Midbrain (tissue), 1 donor: ENCODE measurements at regions not wholly inside any gene's neighbourhood (a gene's known extent, or its start where the extent isn't known, plus 50 kb on each side); places are given as distances from the start of the nearest gene placed in this dataset.

Experiments
- DNase-seq: peaks from one replicate; lab custom pipeline; 2025; lab: John Stamatoyannopoulos, UW

GRCh38 chr11:115036406-115037180 is 358.3 kb downstream of the NXPE2 start:
- no peak for DNase-seq

DNA sequence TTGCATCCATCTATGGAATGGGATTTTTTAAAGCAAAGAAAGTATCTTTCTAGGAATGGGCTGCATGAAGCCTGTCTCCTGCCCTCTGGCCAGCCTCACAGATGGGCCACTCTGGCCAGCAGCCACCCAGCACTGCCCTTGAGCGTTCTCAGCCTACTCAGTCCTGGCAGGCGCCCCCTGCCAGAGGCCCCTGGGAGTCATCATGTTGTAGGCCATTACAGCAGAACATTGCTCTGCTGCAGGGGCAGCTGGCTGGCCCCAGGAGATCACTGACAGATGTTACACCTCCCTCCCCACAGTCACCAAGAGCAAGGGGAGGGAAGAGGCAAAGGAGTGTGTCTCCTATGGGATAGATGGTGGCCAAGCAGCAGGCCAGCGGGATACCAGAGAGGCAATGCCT is 363.7 kb downstream of the NXPE2 start:
- DNase-seq = no peak

- DNase-seq = no peak
Measured at GRCh38 chr11:115047631-115048030, 369.3 kb downstream of the NXPE2 start.

DNA sequence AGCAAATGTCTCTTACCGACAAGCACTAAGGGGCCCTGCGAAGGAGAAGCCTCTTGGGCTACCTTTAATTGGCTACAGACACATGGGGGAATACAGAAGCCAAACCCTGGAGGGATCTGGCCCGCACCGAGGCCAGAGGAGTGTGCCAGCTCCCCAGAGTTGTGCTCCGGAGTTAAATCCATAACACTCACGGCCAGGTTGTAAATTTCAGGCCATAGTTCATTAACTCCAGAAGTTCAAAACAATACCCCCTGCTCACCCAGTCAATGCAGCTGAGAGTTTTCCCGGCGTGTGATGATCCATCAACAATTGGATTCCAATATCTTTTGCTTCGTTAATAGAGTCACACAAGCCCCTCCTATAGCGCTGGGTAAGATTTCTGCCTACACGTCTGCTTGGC is 371.5 kb downstream of the NXPE2 start:
- DNase-seq = no peak

DNA sequence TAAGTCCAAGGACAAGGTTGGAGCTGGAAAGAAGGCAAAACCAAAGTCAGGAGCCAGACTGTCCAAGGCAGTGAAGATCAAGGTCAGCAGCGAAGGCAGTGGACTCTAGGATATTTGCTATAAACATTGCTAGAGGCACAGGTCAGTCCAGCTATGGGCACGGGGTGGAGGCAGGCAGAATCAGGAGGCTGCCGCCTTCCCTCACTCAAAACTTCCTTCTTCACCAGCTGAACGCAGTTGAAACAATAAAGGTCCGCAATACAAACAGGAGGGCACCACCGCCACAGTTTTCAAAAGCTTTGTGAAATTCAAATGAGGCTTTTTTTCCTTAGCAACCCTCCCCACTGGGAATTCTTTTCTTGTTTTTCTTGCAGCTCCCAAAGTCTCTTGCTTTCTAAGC is 372.4 kb downstream of the NXPE2 start:
- DNase-seq = no peak

DNA sequence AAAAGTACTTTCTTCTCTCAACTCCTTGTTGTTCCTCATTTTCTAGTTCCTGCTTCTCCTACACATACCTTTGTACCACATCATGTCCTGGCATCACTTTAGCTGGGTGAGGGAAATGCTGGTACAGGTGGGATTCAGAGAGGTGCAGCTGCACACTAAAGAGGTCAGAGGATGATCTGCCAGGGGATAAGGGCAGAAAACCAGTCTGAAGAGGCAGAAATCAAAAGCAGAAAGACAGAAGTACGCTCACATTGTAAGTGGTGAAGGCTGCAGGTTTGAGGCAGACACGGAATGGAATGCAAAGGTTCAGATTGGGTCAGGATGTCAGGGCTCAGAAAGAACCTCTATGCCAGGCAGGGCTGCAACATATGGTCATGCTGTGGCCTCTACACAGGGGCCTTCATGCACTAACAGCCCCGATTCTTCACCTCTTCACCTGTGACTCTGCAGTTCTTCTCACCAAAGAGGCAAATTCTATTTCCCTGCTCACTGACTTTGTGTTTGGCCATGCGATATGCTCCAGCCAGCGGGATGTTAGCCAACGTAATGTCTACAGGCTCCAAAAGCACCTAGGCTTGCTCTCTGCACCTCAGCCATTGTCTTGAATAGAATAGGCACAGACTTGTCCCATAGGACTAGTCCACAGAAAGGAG is 373.7 kb downstream of the NXPE2 start:
- no peak for DNase-seq

GRCh38 chr11:115052601-115053000 is 374.3 kb downstream of the NXPE2 start:
- no peak for DNase-seq

DNA sequence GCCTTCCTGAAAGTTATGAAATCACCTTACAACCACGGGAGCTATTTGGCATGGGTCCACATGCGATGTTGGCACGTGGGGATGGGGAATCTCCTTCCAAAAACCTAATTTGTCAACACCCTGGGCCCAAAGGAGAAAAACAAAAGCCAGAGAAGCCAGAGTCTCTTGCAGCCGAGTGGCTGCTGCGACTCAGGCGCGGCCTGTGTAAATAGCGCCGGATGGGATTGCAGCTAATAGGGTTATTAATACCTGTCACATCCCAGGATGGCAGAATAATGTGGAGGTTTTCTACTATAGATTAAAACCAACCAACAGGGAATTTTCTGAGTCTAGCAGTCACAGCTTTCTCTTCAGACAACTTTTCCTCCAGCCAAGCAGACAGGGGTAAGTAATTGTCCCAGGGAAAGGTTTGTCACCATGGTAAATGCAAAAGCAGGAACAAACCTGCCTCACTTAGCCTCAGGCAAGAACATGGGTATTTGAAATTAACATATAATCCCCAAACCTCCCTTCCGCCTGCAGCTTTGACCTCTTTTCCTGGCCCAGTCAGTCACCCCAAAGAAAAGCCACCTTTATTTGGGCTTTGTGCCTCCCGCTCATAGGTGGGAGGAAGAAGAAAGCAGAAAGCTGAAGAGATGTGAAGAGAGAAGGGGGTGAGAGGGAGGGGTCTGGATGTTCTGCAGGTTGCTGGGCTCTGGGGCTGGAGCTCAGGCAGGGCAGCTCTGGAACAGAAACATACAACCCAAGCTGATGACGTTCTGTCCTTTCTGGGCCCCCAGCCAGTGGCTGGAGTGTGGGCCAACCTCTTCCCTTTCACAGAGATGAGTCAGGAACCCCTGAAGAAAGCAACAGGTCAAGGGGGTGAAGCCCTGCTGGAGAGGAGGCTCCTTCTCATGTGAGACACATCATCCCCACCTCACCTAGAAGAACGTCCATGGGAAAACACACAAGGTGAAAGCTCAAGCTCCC is 376.5 kb downstream of the NXPE2 start:
- no peak for DNase-seq

- DNase-seq = no peak
Measured at GRCh38 chr11:115056514-115056913, 378.2 kb downstream of the NXPE2 start.

DNA sequence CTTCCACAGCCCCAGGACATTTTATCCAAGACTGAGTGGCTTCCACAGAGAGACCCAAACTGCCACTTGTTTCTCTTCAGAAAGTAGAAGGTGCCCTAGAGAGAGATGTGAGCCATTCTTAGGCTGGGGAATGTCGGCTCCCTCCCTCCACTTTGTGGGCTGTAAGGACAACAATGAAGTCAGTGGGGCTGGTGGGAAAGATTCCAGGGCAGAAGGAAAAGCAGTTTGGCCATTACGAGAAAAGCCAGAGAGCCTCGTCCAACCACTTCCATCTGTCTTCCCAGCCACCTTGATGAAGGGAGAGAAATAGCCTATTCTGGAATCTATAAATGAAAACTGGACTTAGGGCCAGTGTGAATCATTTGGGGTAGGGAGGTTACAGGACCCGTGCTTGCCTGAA is 382.5 kb downstream of the NXPE2 start:
- no peak for DNase-seq

DNA sequence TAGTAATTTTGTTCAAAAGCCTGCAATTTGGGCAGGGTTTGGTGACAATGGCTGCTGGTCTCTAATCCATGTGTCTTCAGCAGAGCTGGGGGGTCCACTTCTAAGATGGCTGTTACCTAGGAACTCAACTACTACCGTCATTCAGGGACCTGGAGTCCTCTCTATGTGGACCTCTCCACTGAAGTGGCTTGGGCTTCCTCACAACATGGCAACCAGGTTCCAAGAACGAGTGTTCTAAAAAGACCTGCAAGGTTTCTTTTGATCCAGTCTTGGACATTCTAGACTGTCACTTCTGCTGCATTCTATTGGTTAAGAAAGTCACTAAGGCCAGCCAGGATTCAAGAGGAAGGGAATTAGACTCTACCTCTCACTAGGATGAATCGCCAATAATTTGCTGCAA is 387.0 kb downstream of the NXPE2 start:
- no peak for DNase-seq

DNA sequence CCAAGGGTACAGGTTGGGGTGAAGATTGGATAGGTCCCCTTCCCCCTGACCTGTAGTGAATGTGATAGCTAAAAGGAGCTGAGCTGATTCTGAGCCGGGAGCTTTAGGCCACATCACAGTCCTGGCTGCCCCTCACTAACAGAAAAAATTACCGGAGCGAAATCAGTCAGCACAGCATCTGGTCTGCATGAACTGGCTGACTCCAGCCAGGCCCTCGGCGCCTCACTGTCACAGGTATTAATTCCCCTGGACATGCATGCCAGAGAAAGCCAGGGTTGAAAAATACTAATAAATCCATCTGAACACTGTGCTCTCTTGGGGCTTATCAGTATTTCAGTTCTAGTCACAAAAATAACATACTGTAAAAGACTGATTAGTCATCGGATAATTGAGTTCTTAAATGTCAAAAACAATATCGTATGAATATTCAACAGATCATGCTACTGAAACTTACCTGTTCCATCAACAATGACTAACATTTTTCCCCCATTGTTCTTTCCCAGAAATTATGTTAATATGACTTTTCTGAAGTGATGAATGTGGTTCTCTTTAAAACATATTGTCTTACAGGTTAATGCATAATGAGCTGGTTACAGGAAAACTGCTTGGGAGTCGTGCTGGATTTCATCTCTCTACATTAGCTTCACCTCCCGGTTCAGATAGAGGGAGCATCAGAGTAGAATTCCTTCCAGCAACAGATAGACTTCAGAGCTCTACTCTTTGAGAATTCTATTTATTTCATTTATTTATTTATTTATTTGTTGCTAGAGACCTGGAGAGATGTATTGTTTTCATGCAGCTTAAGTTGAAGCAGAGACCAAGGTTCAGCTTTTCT is 387.7 kb downstream of the NXPE2 start:
- no peak for DNase-seq

- no peak for DNase-seq
Measured at GRCh38 chr11:115067471-115067870, 389.1 kb downstream of the NXPE2 start.

- DNase-seq = no peak
Measured at GRCh38 chr11:115067900-115068530, 389.7 kb downstream of the NXPE2 start.

GRCh38 chr11:115069599-115069998 is 391.3 kb downstream of the NXPE2 start:
- DNase-seq = no peak

DNA sequence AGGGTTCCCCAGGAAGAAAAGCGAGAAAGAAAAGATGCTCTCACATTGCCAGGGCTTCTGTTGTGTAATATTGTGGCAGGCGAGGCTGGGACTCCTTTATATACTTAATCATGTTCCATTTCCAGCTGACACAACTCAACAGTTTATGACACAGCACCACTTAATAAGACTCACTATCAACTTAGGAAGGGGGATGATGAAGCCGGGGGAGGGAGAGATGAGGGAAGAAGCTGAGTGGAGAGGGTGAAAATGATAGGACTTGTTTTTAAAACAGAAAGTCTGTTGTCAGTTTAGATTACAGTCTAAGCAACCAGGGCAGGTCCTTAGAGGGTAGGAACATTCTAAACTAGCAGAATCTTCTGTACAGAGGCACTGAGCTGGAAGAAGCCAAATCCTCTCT is 397.0 kb downstream of the NXPE2 start:
- no peak for DNase-seq

- no peak for DNase-seq
Measured at GRCh38 chr11:115077740-115078139, 399.4 kb downstream of the NXPE2 start.

- no peak for DNase-seq
Measured at GRCh38 chr11:115078461-115079438, 400.4 kb downstream of the NXPE2 start.

DNA sequence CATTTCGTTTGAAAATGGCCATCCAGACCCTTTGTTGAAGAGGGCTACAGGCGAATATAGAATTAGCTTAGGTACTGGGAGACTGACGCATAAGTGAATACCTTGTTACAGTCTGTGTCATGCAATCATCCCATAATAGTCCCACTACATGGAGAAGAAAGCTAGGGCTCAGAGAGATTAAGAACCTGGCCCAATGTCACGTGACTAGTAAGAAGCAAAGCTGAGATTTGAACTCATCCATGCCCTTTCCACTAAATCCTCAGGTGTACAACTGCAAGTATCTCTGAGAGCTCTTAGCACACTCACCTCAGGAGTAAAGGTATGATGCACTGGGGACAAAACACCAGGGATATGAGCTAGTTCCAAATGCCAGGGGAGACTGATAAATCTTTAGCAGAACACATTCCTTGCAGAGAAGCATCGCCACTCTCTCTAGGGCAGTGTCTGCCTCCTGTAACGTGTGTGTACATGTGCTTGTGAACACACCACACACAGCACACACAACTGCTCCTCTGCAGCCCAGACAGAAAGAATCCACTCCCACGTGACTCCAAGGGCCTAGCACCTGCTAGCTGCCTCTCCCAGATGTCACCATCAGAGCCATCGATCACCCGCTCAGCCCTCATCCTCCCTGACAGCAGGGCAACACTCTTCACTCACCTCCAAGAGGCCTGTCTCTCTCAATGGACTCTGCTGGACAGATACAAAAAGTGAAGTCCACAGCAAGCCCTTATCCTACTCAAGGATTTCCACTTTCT is 402.8 kb downstream of the NXPE2 start:
- DNase-seq = no peak
